ENCODE measurements at regions not wholly inside any gene's neighbourhood (a gene's known extent, or its start where the extent isn't known, plus 50 kb on each side); places are given as distances from the start of the nearest gene placed in this dataset.
"Not testable (repeated sequence)": the region's sequence is repeated elsewhere in the genome, so short reads cannot be mapped to it uniquely, and the experiment has no call there.

DNA sequence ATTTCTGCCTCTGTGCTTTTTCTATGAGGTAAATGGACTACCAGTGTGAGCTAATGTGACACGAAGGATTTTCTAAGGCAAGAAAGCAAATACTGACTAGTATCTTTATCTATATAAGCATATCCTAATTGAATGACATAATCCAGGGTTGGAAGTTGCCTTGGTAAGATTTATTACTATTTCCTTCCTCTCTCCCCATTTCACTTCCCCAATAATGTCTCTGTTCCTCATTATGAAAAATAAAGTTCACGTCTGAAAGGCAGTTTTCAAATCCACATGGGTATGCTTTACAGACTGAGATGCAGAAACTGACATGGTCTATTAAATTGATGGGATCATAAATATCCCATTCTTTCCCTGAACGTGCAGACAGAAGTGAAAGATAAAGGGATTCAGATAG is 86.0 kb downstream of the DTWD1 start:
- no peak for DNase-seq

DNA sequence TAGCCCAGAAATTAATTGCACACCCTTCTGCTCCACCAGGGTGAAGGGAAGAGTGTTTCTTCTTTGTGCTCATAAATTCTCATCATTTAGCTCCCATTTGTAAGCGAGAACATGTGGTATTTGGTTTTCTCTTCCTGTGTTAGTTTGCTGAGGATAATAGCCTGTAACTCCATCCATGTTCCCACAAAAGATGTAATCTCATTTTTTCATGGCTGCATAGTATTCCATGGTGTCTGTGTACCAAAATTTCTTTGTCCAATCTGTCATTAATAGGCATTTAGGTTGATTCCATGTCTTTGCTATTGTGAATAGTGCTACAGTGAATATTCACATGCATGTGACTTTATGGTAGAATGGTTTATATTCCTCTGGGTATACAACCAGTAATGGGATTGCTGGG is 86.8 kb downstream of the DTWD1 start:
- DNase-seq, result no peak

DNA sequence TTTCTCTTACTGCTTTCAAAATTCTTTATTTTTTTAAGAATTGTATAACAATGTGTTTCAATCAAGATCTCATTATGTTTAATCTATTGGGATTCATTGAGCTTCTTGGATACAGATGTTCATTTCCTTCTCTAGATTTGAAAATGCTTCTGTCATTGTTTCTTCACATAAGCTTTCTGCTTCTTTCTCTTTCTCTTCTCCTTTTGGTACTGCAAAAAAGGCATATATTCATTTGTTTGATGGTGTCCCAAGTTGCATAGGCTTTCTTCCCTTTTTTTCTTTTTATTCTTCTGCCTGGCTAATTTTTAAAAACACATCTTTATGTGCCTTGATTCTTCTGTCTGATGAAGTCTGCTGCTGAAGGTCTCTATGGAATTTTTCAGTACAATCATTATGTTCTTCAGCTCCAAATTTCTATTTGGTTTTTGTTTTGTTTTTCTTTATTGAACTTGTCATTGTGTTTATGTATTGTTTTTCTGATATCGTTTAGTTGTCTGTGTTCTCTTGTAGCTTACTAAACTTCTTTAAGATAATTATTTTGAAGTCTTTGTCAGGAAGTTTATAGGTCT is 88.9 kb downstream of the DTWD1 start:
- no peak for DNase-seq

DNA sequence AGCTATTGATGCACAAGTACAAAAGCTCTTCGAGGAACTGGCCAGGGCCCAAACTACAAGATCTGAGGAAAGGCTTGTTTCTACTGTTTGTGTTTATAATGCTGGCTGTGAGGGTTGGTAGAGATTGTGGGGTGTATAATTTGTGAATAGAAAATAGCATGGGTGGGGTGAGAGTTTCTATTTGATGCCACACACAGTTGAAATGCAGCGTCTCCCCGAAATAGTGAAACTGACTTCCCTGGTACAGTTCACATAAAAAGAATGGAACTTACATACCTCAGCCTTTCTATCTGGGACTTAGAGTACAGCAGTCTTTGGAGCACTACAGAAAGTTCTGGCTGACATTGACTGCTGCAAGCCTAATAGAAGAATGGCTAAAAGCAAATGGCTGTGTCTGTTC is 91.3 kb downstream of the DTWD1 start:
- DNase-seq, result no peak

DNA sequence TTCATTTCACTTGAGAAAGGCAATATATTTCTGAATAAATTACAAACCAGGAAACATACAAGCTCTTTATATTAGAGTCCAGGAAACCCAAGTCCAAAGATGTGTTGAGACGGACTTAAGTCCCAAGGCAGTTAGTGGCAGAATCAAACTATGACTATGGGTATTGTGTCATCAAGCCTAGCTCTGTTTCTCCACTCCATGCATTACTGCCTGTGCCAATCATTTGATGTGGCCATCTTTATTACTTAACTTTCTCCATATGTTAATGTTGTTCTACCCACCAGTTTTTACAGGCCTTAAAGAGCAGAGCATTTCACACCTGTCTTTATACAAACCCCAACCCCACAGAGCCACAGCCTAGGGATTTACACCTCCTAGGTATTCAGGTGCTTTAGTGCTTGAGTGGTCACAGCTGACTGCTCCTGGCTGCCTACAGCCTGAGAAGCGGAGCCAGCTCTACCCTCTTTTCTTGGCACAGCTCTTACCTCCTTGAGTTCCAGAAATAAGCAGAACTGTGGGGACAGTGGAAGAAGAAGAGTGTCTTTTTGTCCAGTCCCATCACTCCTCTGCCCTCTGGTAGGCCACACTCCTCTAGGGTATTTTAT is 92.1 kb downstream of the DTWD1 start:
- DNase-seq, result peak in 2 of 3 experiments; percentile 17 to 56

DNA sequence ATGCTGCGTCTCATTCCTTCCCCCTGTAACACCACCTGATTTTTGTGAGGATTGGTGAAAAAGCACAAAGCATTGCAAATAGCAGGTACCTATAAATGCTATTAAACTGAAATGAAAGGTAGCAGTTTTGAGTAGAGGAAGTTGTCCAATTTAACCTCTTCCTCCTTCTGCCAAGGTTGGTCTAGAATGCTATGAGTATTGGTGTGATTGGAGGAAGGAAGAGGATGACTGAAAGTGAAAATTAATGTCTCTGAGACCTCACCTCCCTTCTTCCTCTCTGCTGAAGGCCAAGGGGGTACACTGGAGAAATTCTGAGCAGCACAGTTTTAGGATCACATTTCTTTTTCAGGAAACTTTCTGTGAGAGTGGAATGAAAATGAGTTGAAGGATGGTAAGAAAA is 94.4 kb downstream of the DTWD1 start:
- no peak for DNase-seq

DNA sequence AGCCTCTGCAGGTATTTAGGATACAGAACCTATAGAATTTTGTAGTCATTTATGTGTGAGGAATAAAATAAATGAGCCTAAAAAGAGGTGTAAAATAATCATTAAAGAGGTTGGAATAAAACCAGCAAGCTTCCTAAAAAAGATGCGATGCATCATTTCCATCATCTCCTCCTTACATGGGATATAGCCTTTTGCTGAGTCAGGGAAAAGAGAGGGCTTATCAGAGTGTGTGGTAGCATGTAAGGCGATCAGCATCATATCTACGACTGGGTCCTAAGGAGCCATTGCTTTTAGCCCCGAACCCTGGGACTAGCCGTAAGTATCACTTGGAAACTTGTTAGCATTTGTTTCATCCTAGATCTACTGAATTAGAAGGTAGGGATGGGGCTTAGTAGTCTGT is 94.9 kb downstream of the DTWD1 start:
- DNase-seq, result no peak

DNA sequence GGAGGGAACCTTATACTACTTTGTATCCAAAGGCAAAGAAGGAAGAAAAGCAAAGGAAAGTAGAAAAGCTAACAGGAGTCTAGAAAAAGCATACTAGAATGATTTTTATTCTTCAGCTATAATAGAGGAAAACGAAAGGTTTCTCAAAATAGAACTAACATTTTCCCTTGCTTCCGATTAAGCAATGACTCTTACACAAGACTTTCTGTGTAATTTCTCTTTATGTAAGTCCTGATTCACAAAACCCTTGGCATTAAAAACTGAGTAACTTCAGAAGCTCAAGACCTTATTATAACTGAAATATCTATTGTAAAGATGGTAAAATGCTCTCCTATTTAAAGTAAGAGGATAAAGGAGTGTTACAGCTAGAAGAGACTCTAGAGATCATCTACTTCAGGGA is 97.4 kb downstream of the DTWD1 start:
- DNase-seq, result no peak

DNA sequence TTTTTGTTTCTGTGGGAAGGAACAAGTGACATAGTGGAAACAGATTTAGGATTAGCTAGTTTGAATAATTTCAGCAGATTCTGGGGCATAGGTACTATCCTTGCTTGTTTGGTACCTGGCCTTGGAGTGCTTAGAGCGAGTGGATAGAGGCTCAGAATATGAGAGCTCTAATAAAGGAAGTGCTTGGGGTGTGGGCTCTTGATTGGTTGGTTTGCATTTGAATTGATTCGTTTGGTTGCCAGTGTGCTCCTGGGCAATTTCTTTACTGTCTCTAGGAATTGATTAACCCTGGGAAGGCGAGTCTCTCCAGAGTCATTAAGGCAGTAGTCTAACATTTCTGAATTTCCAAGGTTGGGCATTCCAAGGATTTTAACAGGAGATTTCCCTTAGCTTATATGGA is 98.0 kb downstream of the DTWD1 start:
- no peak for DNase-seq

DNA sequence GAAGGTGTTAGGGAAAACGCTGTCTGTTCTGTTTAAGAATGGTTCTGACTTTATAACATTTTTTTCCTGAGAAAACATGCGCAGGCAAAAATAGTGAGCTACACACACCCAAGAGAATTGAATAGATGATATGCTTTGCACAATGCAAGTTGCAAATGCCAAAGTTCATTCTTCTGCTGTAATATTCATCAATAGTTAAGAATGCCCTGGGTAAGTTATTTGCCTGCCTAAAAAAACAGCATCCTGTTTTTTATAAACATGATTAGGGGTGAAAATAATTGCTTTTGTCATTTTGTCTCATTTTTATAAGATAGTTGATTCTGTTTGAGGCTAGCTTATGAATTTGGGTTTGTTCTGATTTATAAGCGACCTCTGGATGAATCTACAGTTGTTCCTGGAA is 99.4 kb downstream of the DTWD1 start:
- DNase-seq, result no peak

DNA sequence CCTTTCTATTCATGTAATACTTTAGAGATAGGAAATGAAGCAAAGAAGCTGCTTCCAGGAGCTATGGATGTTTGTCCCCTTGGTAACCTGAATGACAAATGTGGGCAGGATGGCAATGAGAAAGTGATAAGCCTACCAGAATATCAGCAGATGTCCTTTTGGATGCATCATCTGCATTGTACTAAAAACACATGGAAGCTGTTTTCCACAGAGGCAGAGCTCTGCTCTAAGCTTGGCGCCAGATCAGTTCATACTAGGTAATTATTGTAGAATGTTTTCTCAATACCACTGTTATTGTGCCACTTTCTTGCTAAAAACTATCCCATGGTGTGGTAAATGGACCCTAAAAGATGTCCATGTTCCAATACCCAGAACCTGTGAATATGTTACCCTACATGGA is 100.2 kb downstream of the DTWD1 start:
- DNase-seq, result no peak

DNA sequence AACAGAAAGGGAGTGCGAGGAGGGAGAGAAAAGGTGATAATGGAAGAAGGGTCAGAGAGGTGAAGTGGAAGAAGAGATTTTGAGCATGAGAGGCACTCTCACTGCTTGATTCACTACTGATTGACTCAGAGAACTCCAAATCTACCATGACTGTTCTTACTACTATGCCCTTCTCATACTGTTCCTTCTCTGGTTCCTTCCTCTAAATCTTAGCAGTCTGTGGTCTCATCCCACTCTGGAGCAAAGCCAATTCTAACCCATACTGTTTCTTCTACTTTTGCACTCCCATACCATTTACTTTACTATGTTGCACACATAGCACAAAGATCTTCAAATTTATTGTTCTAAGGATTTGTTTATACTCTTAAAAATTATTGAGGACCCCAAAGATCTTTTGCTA is 100.8 kb downstream of the DTWD1 start:
- DNase-seq, result no peak

DNA sequence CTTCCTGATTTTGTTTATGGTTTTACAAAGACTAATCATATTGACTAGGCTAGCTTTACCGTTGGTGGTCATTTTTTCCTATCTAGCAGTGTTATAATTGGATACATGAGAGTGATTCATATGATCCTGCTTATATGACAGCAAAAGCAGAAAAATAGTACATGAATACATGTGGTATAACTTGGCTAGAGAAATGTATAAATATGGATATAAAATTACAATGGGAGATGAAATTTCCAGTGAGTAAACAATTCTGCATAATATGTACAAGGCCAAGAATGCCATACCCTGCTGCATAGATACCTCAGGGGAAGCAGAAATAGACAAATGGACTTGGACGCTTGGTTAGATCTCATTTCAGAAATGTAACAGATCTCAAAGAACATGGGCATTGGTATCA is 103.1 kb downstream of the DTWD1 start:
- no peak for DNase-seq

DNA sequence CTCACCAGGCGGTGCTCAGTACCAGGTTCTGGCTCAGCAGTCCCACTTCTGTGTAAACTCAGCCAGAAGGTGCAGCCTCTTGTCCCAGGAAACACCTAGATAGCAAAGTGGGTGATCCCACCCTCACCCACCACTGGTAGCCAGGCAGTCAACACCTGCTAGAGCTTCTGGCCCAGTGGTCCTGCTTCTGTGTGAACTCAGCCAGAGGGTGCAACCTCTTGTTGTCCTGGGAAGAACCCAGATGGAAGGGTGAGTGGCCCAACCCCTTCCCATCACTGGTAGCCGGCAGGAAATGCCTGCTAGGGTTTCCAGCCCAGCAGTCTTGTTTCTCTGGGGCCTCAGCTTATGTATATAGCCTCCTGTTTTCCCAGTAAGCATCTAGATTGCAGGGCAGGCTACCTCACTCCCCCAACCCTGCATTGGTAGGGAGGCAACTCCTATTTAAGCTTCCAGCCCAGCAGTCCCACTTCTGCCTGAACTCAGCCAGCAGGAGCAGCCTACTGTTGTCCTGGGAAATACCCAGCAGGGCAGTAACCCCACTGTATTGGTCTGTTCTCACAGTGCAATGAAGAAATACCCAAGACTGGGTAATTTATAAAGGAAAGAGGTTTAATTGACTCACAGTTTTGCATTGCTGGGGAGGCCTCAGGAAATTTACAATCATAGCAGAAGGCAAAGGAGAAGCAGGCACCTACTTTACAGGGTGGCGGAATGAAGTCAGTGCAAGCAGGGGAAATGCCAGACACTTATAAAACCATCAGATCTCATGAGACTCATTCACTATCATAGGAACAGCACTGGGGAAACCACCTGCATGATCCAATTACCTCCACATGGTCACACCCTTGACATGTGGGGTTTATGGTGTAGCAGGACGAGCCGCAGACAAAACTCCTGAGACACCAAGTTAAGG is 110.6 kb downstream of the DTWD1 start:
- no peak for DNase-seq

DNA sequence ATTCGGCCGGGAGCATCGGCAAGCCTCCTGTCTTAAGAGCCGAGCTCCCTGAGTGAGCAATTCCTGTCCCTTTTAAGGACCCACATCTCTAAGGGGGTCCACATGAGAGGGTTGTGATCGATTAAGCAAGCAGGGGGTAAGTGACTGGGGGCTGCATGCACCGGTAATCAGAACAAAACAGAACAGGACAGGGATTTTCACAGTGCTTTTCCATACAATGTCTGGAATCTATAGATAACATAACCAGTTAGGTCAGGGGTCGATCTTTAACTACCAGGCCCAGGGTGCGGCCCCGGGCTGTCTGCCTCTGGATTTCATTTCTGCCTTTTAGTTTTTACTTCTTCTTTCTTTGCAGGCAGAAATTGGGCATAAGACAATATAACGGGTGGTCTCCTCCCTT is 111.3 kb downstream of the DTWD1 start:
- not testable (repeated sequence) for DNase-seq

DNA sequence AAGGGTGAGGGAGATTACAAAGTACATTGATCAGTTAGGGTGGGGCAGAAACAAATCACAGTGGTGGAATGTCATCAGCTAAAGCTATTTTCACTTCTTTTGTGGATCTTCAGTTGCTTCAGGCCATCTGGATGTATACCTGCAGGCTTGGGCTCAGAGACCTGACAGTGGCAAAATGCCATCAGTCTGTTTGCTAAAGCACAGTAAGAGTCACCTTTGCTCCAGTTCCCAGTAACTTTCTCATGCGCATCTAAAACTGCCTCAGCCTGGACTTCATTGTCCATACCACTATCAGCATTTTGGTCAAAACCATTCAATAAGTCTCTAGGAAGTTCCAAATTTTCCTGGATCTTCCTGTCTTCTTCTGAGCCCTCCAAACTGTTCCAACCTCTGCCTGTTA is 113.2 kb downstream of the DTWD1 start:
- DNase-seq, result not testable (repeated sequence)

DNA sequence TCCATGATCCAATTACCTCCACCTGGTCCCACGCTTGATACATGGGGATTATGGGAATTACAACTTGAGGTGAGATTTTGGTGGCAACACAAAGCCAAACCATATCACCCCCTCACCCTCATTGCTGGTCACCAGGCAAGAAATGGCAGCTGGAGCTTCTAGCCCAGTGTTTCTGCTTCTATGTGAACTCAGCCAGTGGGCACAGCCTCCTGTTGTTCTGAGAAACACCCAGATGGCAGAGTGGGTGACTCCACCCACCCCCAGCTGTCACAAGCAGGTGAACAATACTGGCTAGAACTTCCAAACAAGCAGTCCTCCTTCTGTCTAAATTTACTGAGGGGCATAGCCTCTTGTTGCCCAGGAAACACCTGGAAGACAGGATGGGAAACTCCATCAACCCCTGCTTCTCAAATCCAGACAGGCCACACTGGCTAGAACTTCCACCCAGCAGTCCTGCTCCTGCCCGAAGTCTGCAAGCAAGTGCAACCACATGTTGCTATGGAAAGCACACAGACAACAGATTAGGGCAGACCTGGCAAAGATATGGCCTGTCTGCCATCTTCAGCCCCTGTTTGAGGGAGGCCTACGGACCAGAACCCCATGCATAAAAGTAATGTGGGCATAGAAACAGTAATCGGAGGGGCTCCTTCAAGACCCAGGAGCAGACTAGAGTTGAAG is 114.1 kb downstream of the DTWD1 start:
- DNase-seq, result no peak

DNA sequence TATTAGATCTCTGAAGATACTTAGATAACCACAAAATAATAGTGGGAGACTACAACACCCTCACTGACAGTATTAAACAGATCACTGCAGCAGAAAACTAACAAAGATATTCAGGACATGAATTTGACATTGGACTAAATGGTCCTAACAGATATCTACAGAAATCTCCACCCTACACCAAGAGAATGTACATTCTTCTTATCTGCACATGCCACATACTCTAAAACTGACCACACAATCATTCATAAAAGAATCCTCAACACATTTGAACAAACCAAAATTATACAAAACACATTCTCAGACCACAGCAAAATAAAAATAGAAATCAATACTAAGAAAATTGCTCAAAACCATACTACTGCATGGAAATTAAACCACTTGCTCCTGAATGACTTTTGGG is 116.3 kb downstream of the DTWD1 start:
- no peak for DNase-seq

DNA sequence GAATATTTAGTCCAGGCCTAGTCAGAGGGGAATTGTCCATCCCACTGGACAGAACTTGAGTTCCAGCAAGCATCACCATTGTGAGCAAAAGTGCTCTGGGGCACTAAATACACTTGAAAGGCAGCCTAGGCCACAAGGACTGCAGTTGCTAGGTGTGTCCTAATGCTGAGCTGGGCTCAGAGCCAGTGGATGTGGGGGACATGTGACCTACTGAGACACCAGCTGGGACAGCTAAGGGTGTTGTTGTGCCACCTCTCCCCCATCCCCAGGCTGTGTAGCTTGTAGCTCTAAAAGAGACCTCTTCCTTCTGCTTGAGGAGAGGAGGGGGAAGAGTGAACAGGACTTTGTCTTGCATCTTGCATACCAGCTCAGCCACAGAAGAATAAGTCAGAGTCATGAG is 120.9 kb downstream of the DTWD1 start:
- peak in 1 of 3 experiments; percentile 0 for DNase-seq

DNA sequence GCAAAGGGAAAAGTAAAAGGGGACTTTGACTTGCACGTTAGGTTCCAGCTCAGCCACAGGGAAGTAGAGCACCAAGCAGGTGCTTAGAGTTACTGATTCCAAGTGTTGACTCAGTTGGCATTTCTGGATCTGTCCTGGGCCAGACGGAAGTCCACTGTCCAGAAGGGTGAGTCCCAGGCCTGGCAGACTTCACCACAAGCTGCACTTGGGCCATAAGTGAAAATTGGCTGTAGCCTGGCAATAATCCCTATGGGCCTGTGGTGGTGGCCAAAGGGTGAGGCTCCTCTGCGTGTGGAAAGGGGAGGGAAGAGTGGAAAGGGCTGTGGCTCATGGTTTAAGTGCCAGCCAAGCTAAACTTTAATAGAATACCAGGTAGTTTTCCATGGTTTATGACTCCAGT is 121.5 kb downstream of the DTWD1 start:
- no peak for DNase-seq

DNA sequence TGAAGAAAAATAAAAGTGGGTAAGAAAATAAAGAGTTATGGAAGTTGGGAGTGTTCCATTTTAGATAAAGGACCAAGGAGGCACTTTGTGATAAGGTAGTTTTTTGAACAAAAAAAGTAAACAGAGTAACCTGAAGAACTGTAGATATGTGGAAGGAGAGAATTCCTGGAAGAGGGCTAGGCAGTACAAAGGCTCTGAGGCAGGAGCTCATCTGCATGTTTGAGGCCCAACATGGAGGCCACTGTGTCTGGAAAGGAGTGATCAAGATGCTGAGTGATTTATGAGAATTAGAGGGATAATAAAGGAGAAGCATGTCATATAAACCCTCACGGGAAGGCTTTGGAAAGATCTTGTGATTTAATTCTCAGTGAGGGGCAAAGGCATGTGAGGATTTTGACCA is 126.5 kb downstream of the DTWD1 start:
- no peak for DNase-seq

DNA sequence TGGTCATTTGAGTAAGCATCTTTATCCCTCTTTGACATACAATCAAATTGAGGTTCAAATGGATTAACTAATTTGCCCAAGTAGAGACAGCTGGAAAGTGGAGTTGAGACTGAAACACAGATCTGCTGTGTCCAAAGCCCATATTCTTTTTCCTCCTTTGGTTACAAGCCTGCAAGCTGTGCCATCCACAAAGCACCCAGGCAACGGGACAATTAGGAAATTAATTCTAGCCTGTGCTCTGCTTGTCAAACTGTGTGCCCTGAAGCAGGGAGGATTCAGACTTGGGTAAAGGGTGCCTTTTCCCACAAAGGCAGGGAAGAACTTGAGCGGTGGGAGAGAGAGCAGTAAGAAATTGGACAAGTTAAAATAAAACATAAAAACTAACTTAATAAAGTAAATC is 127.9 kb downstream of the DTWD1 start:
- DNase-seq, result peak in 1 of 3 experiments; percentile 19

DNA sequence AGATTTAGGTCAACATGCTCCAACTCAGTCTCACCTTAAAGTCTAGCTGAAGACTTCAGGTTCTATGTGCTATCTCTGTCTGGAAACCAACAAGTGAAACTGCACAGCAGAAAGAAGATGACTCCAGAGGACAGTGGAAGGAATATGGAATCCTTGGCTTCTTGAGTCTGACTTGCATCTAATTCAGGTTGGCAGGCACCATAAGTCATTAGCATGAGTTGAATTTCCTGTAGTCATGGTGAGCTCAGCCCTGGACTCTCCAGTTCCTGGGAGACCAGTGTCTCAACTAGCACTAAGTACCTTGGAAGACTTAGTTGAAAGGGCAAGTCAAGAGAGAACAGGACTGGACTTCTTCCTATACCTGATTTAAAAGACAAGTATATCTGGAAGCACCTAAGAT is 129.7 kb downstream of the DTWD1 start:
- no peak for DNase-seq

DNA sequence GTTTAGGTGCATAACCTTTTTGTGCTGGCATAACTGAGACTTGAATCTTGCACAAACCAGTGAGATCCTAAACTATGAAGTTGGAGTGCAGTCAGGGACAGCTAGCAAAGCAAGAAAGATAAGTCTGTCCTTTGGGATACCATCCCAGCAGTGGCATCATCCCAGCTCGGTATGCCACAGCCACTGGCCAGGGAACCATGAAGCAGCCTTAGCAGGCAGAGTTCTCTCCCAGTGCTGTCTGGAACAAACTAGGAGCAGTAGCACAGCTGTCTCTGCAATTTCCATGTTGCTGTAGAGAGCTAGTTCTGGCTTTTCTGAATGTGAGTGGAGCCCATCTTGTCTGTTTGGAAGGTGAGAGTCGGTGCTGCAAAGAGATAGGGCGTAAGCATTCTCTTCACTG is 130.3 kb downstream of the DTWD1 start:
- no peak for DNase-seq

All from NCI-H1417 (cell line).